ENCODE measurements at regions not wholly inside any gene's neighbourhood (a gene's known extent, or its start where the extent isn't known, plus 50 kb on each side); places are given as distances from the start of the nearest gene placed in this dataset.

- DNase-seq, result no peak
Observed at GRCh38 chr9:27675354-27675753, 102.1 kb upstream of the C9orf72 start.

DNA sequence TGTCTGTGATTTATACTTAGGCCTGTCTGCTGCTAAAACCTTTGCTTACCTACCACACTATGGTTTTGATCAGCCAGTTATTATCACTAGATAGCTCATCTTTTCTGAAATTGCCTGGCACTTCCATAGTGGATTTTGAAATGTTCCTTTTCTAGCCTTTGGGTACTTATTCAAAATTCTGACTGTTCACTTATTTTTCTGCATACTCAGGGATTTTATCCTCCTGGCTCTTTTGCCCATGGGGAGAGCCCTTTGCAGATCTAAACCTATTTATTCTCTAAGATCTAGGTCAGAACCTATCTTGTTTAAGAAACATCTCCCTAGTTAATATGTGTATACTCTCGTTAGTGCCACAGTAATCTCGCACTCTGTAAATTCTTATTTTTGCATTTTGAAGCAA lies 103.5 kb upstream of the C9orf72 start:
- DNase-seq, result no peak

- no peak for DNase-seq
Observed at GRCh38 chr9:27679338-27679737, 106.1 kb upstream of the C9orf72 start.

DNA sequence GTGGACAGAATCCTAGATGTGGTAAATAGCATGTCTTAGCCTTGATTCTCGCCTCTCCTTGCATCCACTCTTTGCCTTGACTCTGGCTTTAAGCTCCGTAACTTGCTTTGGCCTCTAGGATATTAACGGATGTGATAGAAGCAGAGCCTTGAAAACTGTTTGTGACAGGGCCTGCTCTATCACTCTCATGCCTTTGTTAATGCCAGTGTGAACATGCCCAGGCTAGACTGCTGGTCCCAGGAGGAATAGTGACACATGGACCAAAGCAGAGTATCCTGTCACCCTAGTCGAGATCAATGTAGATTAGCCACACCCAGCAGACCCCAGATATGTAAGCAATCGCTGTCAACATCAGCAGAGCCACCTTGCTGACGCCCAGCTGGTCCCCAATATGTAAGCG lies 109.9 kb upstream of the C9orf72 start:
- DNase-seq, result no peak

DNA sequence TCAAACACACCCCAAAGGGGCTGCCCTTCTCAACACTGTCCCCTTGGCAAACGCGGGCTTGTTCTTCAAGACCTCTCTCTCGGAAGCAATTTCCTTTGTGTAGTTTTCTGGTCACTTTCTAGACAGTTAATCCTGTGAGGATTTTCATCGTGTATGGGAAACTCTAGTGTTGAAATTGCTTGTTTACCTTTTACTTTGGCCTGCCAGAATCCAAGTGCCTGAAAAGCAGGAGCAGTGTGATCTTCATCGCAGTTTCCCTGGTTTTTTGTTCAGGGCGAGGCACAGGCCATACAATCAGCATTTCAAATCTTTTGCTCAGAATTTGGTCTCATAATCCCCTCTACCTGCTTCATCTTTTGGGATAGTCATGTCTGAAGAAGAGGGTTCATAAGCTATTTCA lies 115.7 kb upstream of the C9orf72 start:
- DNase-seq, result no peak

GRCh38 chr9:27690816-27691215 lies 117.5 kb upstream of the C9orf72 start:
- peak in 1 of 2 donors; percentile 35 for DNase-seq

DNA sequence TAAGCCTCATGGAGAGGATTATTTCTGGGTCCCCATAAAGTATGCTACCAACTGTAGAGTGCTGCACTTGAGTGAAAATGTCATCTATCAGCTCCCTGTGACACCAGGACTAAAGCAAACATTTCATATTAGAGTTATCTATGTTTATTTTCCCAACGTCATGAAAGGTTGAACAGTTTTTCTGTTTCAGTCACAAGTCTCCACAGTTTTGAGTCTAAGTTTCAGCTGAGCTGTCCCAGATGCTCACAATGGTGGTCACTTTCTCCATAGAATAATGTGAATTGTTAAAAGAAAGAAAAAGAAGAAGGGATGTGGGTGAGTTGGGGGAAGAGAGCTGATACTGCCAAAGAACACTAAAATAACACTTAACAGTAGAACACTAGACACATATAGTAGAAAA lies 126.3 kb upstream of the C9orf72 start:
- no peak for DNase-seq

DNA sequence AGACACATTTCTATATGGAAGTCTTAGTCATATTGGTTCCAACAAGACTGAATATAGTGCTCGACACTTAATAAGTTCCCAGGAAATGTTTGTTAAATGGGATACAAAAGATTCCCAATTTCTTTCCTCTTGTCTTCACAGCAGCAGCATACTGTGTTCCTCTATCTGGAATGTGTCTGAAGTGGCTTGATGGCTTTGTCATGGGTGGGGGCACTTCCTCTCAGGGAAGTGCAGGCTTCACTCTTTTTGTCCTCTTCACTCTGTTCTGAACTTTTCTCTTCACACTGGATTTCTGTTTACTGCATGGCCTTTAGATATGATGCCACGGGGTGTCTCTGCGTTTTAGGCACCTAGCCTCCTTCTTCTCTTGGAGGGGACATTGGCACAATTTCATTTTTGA lies 127.7 kb upstream of the C9orf72 start:
- DNase-seq, result no peak

GRCh38 chr9:27701587-27701986 lies 128.3 kb upstream of the C9orf72 start:
- peak in 1 of 2 donors; percentile 44 for DNase-seq

- DNase-seq, result no peak
Observed at GRCh38 chr9:27703216-27703980, 130.1 kb upstream of the C9orf72 start.

DNA sequence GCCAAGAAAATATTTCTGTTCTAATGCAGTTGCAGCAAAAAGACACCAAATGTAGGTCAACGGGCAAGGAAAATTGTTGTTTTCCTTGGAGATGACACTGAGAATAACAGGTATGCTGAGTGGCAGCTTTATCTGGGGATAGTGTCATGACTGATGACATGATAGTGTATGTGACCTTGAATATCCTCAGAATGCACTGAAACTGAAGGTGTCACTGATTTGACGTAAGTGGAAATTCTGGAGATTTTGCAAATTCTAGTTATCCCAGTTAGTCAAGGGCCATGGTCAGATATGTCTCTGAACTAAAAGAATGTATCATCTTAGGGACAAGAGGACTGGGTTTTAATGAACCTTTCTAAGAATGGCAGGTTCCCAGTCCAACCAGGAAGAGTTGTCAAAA lies 138.0 kb upstream of the C9orf72 start:
- DNase-seq, result no peak

GRCh38 chr9:27712806-27713205 lies 139.5 kb upstream of the C9orf72 start:
- DNase-seq, result no peak

DNA sequence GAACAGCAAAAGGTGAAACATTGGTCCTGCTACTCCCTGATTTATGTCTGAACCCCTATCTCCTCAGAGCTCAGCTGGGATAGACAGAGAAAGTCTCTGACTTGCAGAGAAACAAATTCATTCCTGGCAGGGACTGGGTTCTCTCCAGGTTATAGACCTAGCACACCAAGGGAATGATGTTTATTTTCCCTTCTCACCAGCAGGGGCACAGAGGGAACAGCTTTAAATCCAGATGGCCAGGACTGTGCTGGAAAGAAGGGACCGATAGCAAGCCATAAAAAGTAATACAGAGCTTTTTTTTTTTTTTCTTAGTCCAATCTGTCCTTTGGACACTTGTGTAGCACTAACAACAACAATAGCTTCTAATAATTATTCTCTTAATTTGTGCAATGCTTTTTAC lies 141.1 kb upstream of the C9orf72 start:
- no peak for DNase-seq

DNA sequence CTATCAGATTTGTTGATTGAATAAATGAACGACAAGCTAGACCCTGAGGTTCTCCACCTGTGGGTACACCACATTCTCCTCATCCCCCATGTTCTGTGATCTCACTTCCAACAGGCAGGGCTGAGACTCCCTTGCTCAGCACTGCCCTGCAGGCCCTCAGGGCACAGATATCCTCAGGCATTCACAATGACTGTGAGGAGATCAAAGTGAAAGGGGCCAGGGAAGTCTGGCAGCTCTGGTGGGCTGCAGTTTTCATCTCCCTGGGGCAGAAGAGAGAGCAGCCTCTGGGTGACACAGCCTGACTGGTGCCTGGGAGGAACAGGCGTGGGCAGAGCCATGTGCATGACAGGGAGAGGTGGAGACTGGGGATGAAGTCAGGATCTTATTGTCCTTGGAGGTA lies 142.4 kb upstream of the C9orf72 start:
- DNase-seq, result no peak

DNA sequence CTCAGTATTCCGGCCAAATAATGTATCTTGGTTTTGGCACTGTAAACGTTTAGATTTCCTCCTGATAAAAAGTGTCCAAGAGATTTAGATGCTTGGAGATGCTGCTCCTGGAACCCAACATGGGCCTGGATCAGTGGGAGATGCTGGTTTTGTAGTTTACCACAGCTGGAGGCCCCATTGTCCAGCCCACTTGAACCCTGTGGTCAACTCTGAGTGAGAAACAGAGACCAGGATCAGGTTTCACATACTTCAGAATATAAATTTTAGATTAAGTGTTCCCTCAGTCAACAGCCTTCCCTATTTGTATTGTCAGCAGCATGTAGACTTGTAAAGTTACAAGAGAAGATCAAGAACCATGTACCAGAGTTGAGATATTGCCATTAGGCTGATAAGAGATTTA lies 144.7 kb upstream of the C9orf72 start:
- no peak for DNase-seq

DNA sequence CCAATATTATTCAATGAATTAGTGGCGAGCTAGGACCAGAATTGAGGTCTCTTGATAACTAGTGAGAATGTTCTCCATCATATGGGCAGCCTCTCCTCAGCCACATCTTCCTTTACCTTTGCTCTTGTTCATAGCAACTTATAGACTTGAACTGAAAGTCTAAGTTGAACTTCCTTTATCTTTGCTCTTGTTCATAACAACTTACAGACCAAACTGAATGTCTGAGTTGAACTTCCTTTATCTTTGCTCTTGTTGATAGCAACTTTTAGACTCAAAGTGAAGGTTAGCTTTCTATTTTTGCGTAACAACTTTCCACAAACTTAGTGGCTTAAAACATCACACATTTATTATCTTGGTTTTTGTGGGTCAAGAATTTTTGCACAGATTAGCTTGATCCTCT lies 146.4 kb upstream of the C9orf72 start:
- DNase-seq, result no peak

DNA sequence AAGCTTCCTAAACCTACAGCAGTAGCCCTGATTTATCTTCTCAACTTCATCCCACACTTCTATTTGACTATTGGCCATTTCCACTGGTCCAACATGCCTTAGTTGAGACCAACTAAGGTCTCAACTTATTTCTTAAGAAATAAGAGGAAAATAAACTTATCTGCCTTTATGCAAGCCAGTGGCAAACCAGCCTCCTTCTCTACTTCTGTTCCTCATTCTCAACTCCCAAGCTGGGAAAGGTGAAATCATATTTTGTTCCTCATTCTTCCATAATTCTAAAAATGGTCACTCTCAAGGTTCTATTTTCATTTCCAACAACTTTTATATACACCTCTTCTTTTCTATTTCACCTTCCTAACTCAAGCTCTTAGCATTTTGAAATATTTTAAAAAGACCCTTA lies 149.6 kb upstream of the C9orf72 start:
- DNase-seq, result no peak

DNA sequence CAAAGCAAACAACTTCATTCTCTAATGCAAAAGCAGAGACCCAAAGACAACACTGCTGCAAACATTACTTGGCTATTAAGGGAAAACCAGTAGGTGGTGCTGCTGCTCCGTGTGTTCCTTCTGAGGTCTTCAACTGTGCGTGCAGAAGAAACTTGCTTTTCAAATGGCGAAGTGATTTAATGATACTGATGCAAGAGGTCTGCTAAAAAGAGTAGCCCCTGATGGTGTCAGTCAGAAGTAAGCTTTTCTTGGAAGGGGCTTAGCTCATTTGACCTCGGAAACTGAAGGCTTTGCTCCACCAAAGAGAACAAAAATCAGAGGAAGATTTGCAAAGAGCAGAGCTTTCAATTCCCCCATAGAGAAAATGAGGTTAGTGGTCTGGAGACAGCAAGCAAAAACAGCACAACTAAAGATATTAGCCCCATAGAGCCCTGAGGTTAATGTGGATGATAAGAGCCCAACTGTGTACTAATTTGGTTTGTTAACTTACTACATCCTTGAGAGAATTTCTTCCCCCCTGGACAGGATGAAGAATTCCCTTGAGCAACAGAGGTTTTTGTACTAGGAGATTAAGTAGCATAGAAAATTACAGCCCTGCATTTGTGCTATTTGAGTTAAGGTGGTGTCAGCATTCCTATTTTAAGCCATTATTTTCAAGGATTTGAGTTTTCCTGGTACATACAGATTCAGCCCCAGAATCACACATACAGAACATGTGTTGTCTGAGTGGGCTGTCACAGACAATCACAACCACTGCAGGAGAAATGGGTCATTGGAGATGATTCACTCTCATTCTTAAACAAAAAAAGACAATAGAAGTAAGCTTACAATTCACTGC lies 153.2 kb upstream of the C9orf72 start:
- DNase-seq, result peak; percentile 10 to 49

DNA sequence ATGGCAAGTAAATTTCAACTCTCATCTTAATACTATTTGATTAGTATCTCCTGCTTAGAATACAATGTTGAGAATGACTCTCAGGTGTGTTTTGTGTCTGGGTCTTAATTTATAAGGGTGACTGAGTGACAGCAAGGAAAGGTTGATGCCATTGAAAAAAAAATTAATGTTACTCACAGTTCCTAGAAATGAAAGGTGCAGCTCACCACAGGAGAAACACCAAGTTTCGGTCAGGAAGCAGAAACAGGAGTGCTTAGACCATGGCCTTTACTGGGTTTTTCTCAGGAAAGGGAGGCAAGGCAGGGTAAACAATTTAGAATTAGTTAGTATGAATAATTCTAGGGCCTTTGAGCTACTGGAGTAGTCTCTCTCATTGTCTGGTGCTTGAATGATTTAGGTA lies 159.2 kb upstream of the C9orf72 start:
- no peak for DNase-seq

DNA sequence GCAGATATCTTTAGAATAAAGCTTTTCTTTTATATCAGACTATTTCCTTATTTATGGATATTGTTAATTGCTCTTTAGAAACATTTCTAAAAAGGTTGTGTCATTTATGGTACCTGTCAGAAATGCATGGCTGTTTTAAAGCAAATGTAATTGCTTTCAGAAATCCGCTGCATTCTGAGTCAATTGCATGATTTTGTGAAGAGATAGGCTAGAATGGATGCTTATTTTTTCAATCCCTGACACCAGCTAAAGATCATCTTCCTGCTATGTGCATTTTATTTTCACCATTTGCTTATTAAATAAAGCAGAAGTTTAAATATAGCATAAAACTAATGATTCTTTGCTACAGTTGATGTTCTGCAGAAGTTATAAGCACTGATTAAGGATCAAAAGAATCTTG lies 170.2 kb upstream of the C9orf72 start:
- no peak for DNase-seq

GRCh38 chr9:27747450-27747849 lies 174.2 kb upstream of the C9orf72 start:
- no peak for DNase-seq

DNA sequence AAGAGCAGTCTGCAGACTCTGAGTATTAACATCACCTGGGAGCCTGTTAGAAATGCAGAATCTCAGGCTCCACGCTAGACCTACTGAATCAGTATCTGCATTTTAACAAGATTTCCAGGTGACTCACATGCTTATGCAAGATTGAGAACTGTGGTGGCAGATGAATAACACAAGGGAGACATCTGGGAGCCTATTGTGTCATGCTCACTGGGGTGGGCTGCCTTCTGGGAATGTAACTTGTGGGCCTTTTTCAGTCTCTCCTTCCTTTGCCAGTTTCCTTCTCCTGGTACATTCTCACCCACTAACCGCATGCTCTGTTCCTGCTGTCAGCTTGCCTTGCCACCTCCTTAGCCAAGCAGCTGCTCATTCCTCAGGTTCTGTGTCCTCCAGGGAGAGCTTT lies 176.6 kb upstream of the C9orf72 start:
- DNase-seq, result no peak

DNA sequence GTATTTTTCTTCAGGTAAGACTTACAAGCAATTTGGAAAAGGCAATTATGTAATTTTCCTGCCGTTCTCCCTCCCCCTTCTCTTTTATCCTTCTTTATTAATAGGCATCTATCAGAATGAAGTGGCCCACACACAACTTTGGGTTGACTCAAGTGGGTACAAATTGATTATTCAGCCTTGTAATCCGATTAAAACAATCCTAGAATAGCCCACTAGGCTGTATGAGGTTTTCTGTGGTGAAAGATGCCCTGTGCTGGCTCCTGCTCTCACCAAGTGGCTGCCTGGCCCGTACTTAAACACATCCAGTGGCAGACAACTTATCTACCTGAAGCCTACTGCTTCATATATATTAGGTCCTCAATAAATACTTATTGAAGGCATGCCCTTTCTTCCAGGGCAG lies 177.3 kb upstream of the C9orf72 start:
- DNase-seq, result no peak

GRCh38 chr9:27752069-27752468 lies 178.8 kb upstream of the C9orf72 start:
- DNase-seq, result no peak

- no peak for DNase-seq
Observed at GRCh38 chr9:27755846-27756245, 182.6 kb upstream of the C9orf72 start.
